GM18907 (cell line): ENCODE measurements at regions not wholly inside any gene's neighbourhood (a gene's known extent, or its start where the extent isn't known, plus 50 kb on each side); places are given as distances from the start of the nearest gene placed in this dataset.
"Not testable (repeated sequence)": the region's sequence is repeated elsewhere in the genome, so short reads cannot be mapped to it uniquely, and the experiment has no call there.

Source experiments
- ATAC-seq: cut with Tn5 transposase; IDR thresholded peaks from one replicate; pipeline ENCODE4 v1.9.1; 2021; ENCODE audit warnings: mild to moderate bottlenecking, moderate library complexity; ENCODE audit not compliant: unreplicated experiment

GRCh38 chr6:47180633-47181032 lies 129.1 kb downstream of the TNFRSF21 start:
- no peak for ATAC-seq

- ATAC-seq: no peak
These were observed 130.4 kb downstream of the TNFRSF21 start for GRCh38 chr6:47179286-47179685.

- no peak for ATAC-seq
These were observed 133.5 kb upstream of the ADGRF1 start for GRCh38 chr6:47175656-47176055.

GRCh38 chr6:47174502-47175023 lies 132.4 kb upstream of the ADGRF1 start:
- no peak for ATAC-seq

GRCh38 chr6:47174063-47174462 lies 131.9 kb upstream of the ADGRF1 start:
- ATAC-seq: not testable (repeated sequence)

- not testable (repeated sequence) for ATAC-seq
These were observed 131.0 kb upstream of the ADGRF1 start for GRCh38 chr6:47173145-47173544.

- no peak for ATAC-seq
These were observed 128.4 kb upstream of the ADGRF1 start for GRCh38 chr6:47170617-47170947.

- ATAC-seq: no peak
These were observed 127.9 kb upstream of the ADGRF1 start for GRCh38 chr6:47169785-47170616.

- no peak for ATAC-seq
These were observed 126.0 kb upstream of the ADGRF1 start for GRCh38 chr6:47168180-47168579.

- peak; percentile 89 for ATAC-seq
These were observed 123.8 kb upstream of the ADGRF1 start for GRCh38 chr6:47165918-47166317.

- no peak for ATAC-seq
These were observed 122.7 kb upstream of the ADGRF1 start for GRCh38 chr6:47164877-47165276.

- peak; percentile 53 for ATAC-seq
These were observed 121.4 kb upstream of the ADGRF1 start for GRCh38 chr6:47163536-47163935.

- ATAC-seq: no peak
These were observed 120.7 kb upstream of the ADGRF1 start for GRCh38 chr6:47162793-47163192.

GRCh38 chr6:47162231-47162630 lies 120.1 kb upstream of the ADGRF1 start:
- ATAC-seq: no peak

GRCh38 chr6:47161176-47161687 lies 119.1 kb upstream of the ADGRF1 start:
- no peak for ATAC-seq

- no peak for ATAC-seq
These were observed 118.6 kb upstream of the ADGRF1 start for GRCh38 chr6:47160702-47161101.

- ATAC-seq: no peak
These were observed 117.6 kb upstream of the ADGRF1 start for GRCh38 chr6:47159763-47160162.

- ATAC-seq: no peak
These were observed 115.6 kb upstream of the ADGRF1 start for GRCh38 chr6:47157653-47158219.

GRCh38 chr6:47157063-47157462 lies 114.9 kb upstream of the ADGRF1 start:
- ATAC-seq: no peak

- ATAC-seq: no peak
These were observed 114.1 kb upstream of the ADGRF1 start for GRCh38 chr6:47156196-47156595.

- ATAC-seq: no peak
These were observed 111.2 kb upstream of the ADGRF1 start for GRCh38 chr6:47153404-47153755.

- ATAC-seq: no peak
These were observed 110.7 kb upstream of the ADGRF1 start for GRCh38 chr6:47152666-47153403.
